ENCODE measurements at regions not wholly inside any gene's neighbourhood (a gene's known extent, or its start where the extent isn't known, plus 50 kb on each side); places are given as distances from the start of the nearest gene placed in this dataset.

DNA sequence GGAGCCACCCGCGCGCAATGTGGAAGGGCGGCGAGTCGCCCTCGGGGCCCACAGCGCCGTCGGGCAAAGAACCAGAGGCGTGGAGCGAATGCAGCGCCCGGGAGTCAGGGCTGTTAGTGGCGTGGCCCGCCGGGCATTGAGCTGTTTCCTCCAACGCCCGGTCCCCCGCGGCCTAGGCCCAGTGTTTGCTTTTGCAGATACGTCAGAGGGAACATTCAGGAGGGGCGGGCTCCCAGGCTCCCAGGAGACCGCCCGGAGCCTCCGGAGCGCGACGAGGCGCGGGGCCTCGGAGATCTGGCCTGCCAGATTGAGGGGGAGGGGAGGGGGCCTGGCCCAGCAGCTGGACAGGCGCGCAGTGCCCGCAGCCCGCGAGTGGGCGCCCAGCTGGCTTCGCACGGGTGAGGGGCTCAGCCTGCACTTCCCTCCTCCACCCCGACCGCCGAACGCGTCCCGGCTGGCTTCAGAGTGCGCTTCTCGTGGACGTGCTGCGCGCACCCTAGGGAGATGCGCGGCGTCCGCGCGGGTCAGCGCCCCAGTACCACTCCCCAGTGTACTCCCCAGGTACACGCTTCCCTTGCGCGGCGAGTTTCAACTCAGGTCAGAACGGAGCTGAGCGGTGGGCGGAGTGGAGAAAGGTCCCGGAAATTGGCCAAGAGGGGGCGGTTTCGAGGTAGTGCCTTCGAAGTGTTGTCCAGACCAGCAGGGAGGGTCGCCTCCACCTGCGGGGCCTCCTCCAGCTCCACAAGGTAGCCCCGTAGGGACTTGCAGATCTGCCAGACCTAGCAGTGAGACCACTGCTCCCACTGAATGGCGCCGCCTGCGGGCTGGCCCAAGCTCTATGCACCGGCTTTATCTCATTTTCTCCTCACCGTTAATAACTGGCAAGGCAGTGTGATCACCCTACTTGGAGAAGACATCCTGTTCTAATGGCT is 130.4 kb downstream of the TMEM174 start:
- Histone ChIP-seq H2AK5ac (ENCODE audit: low read depth, low read length) (no peak overlapping the region; the same call in 1 of the 2 replicates), H3K14ac (replicated peaks; ENCODE audit: low read depth, low read length) (no peak overlapping the region), H2BK15ac (ENCODE audit: low read depth, low read length) (no peak overlapping the region), H3K9me1 (ENCODE audit: insufficient read depth, low read length) (no peaks in the 10 kb centered on the region), H3K9ac (ENCODE audit: low read depth, low read length) (no peak overlapping the region), H3K4ac (ENCODE audit: low read depth, low read length) (no peak overlapping the region), H4K8ac (ENCODE audit: low read depth in 2 of 2, low read length in 2 of 2) (no peak overlapping the region), H3K23ac (ENCODE audit: low read depth, low read length) (no peak overlapping the region), H2BK20ac (ENCODE audit: low read depth, low read length) (no peak overlapping the region), H3K56ac (ENCODE audit: extremely low read depth, insufficient read depth, low read length) (no peak overlapping the region), H3K27me3 (ENCODE audit: control insufficient read depth, insufficient read depth, low read length) (peaks cover 13% of the 10 kb centered on the region), H3K36me3 (ENCODE audit: control insufficient read depth, insufficient read depth, low read length) (no peaks in the 10 kb centered on the region), H3K4me2 (ENCODE audit: low read depth, low read length) (no peak overlapping the region), H3K4me3 (ENCODE audit: insufficient read depth, low read depth, low read length) (no peak overlapping the region), H3K79me1 (ENCODE audit: low read depth in 1 of 2, low read length in 2 of 2) (no peaks in the 10 kb centered on the region), H3K4me1 (ENCODE audit: control insufficient read depth, insufficient read depth, low read length) (peaks cover 4% of the 10 kb centered on the region; the same call in 1 of the 2 replicates), H4K5ac (ENCODE audit: low read depth, low read length) (no peak overlapping the region), H2BK120ac (ENCODE audit: low read depth, low read length) (no peak overlapping the region), H2BK5ac (ENCODE audit: low read depth, low read length, poor library complexity, severe bottlenecking) (no peak overlapping the region), H3K27ac (ENCODE audit: insufficient read depth, low read length) (no peak overlapping the region), H2AFZ (replicated peaks; ENCODE audit: low read length, poor library complexity) (no peak overlapping the region), H4K20me1 (ENCODE audit: insufficient read depth, low read length) (no peaks in the 10 kb centered on the region), H3K18ac (ENCODE audit: low read depth, low read length) (no peak overlapping the region), H4K91ac (ENCODE audit: insufficient read depth, low read depth, low read length) (no peak overlapping the region), H3K9me3 (ENCODE audit: control insufficient read depth, insufficient read depth, low read length) (no peaks in the 10 kb centered on the region; the same call in 1 of the 2 replicates), H2AK9ac (replicated peaks; ENCODE audit: low read depth, low read length, poor library complexity) (no peak overlapping the region)
- POLR2A ChIA-PET (ENCODE audit: unreplicated experiment) = no interaction called here
- intact Hi-C loops (cut with micrococcal nuclease) (no loop called here), dilution Hi-C loops (cut with HindIII; ENCODE audit: low sequenced_read_pairs, unreplicated experiment) (no loop called here), in situ Hi-C loops (cut with MboI; ENCODE audit: low sequenced_read_pairs) (no loop called here)
- DNase-seq (no peak), ATAC-seq (ENCODE audit: low read depth) (no peak)
- TF ChIP-seq, protein P1, sequence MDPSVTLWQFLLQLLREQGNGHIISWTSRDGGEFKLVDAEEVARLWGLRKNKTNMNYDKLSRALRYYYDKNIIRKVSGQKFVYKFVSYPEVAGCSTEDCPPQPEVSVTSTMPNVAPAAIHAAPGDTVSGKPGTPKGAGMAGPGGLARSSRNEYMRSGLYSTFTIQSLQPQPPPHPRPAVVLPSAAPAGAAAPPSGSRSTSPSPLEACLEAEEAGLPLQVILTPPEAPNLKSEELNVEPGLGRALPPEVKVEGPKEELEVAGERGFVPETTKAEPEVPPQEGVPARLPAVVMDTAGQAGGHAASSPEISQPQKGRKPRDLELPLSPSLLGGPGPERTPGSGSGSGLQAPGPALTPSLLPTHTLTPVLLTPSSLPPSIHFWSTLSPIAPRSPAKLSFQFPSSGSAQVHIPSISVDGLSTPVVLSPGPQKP (IDR thresholded peaks at IDR 0.05; ENCODE audit: borderline replicate concordance, low read depth, low read length) = no peak
- TF ChIP-seq MAFK (IDR thresholded peaks at IDR 0.05; ENCODE audit: low read depth, low read length) (no peak), RCOR1 (IDR thresholded peaks at IDR 0.05; ENCODE audit: insufficient replicate concordance, low read length) (no peak), BHLHE40 (IDR thresholded peaks at IDR 0.05; ENCODE audit: low read depth, low read length) (no peak), CEBPB (IDR thresholded peaks at IDR 0.05; ENCODE audit: low read depth, low read length) (no peak), CHD1 (IDR thresholded peaks at IDR 0.05; ENCODE audit: low read depth, low read length) (no peak), FOS (IDR thresholded peaks at IDR 0.05; ENCODE audit: low read depth, low read length) (no peak), POLR2A (IDR thresholded peaks at IDR 0.05; ENCODE audit: low read depth, low read length) (no peak), RAD21 (IDR thresholded peaks at IDR 0.05; ENCODE audit: low read length) (no peak), SMC3 (IDR thresholded peaks at IDR 0.05; ENCODE audit: low read depth, low read length) (no peak)
- TF ChIP-seq, protein P2, sequence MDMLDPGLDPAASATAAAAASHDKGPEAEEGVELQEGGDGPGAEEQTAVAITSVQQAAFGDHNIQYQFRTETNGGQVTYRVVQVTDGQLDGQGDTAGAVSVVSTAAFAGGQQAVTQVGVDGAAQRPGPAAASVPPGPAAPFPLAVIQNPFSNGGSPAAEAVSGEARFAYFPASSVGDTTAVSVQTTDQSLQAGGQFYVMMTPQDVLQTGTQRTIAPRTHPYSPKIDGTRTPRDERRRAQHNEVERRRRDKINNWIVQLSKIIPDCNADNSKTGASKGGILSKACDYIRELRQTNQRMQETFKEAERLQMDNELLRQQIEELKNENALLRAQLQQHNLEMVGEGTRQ (IDR thresholded peaks at IDR 0.05; ENCODE audit: low read depth, low read length) = no peak
- CTCF ChIA-PET = no interaction called here
- WGBS, 2 experiments (ENCODE audit: extremely low coverage in 2 of 2, insufficient read length in 1 of 2) = 52% methylated on average over 31 of the region's 77 CpGs; no CpG with 5 or more reads in 1 of the 2 experiments
- no TSS peak for BruUV-seq (replicated peaks)

Data from IMR-90 (cell line).